GM23248 (cell line): ENCODE measurements at regions not wholly inside any gene's neighbourhood (a gene's known extent, or its start where the extent isn't known, plus 50 kb on each side); places are given as distances from the start of the nearest gene placed in this dataset.

Experiments used
- EZH2 ChIP-seq: fragments of 200-600 bp; sonication (generic); IDR thresholded peaks from 2 replicates; pipeline ENCODE4 v1.6.1; 2018; ENCODE audit warnings: antibody characterized with exemption, mild to moderate bottlenecking; ENCODE audit not compliant: insufficient read depth, poor library complexity, severe bottlenecking
- EZH2phosphoT487 ChIP-seq: fragments of 200-600 bp; sonication (generic); IDR thresholded peaks from 2 replicates; pipeline ENCODE4 v1.6.1; 2018; ENCODE audit warnings: antibody characterized with exemption, moderate library complexity, mild to moderate bottlenecking, low read depth; ENCODE audit not compliant: insufficient read depth

- no peak for TF ChIP-seq EZH2phosphoT487
- no peak for TF ChIP-seq EZH2
Measured at GRCh38 chr11:79678780-79679452, 238.1 kb upstream of the TENM4 start.
